ENCODE measurements at regions not wholly inside any gene's neighbourhood (a gene's known extent, or its start where the extent isn't known, plus 50 kb on each side); places are given as distances from the start of the nearest gene placed in this dataset.

DNA sequence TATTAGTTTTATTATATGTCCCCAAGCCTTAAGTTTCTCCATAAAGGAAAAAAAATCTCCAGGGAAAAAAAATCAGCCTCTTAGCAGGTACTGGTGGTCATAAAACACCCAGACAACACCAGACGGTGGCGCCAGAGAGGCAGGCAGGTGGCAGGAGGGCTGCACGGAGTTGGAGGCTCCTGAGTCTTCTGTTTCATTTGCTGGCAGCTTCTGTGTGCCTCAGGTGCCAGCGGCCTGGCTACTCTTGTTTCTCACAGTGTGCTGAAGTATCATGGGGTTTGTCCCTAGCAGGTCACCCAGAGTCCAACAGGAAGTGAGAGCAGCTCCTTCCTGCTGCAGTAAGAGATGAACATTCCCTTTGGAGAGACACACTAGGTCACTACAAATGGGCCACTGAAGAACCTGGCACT, 123.3 kb upstream of the GADD45A start:
- H3K4me2 ChIP-seq (ENCODE audit: control insufficient read depth, extremely low read depth, insufficient read depth, low read depth, low read length), result peak overlapping the region; percentile 61
- H3K9ac ChIP-seq (ENCODE audit: control insufficient read depth, extremely low read depth, insufficient read depth, low read length), result peak overlapping the region; percentile 29
- no peaks in the 10 kb centered on the region for H3K9me3 ChIP-seq (ENCODE audit: control insufficient read depth, low read depth, low read length)
- no peaks in the 10 kb centered on the region for H3K79me2 ChIP-seq (ENCODE audit: control insufficient read depth, insufficient read depth, low read length)
- H2AFZ ChIP-seq (ENCODE audit: control insufficient read depth, low read length), result peak overlapping the region; percentile 51
- H4K20me1 ChIP-seq (ENCODE audit: control insufficient read depth, extremely low read depth, insufficient read depth, low read length), result no peaks in the 10 kb centered on the region
- H3K27ac ChIP-seq (ENCODE audit: control insufficient read depth, insufficient read depth, low read length), result peak overlapping the region; percentile 39
- no peak overlapping the region for H3K4me3 ChIP-seq (ENCODE audit: control insufficient read depth in 2 of 3, extremely low read depth in 1 of 3, insufficient read depth in 2 of 3, low read depth in 1 of 3, low read length in 3 of 3)
- H3K36me3 ChIP-seq (ENCODE audit: control insufficient read depth in 2 of 2, extremely low read depth in 1 of 2, insufficient read depth in 2 of 2, low read length in 2 of 2), result no peaks in the 10 kb centered on the region
- dilution Hi-C loops (cut with MboI; ENCODE audit: extremely low pct_ligation_motif_present, low sequenced_read_pairs), result no loop called here
- FAIRE-seq (peak; percentile 84), DNase-seq (ENCODE audit: low read depth, low spot score) (peak; percentile 74)
- H3K27me3 ChIP-seq (ENCODE audit: control insufficient read depth, extremely low read depth, insufficient read depth, low read length), result no peaks in the 10 kb centered on the region
- H3K9me1 ChIP-seq (ENCODE audit: control insufficient read depth, extremely low read depth, insufficient read depth, low read length), result no peaks in the 10 kb centered on the region
- H3K4me1 ChIP-seq (ENCODE audit: control insufficient read depth, extremely low read depth, insufficient read depth, low read length), result peaks cover 28% of the 10 kb centered on the region
- TF ChIP-seq EZH2 (IDR thresholded peaks at IDR 0.05; ENCODE audit: low read length), result no peak
- TF ChIP-seq, protein P1, sequence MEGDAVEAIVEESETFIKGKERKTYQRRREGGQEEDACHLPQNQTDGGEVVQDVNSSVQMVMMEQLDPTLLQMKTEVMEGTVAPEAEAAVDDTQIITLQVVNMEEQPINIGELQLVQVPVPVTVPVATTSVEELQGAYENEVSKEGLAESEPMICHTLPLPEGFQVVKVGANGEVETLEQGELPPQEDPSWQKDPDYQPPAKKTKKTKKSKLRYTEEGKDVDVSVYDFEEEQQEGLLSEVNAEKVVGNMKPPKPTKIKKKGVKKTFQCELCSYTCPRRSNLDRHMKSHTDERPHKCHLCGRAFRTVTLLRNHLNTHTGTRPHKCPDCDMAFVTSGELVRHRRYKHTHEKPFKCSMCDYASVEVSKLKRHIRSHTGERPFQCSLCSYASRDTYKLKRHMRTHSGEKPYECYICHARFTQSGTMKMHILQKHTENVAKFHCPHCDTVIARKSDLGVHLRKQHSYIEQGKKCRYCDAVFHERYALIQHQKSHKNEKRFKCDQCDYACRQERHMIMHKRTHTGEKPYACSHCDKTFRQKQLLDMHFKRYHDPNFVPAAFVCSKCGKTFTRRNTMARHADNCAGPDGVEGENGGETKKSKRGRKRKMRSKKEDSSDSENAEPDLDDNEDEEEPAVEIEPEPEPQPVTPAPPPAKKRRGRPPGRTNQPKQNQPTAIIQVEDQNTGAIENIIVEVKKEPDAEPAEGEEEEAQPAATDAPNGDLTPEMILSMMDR (optimal IDR thresholded peaks at IDR 0.05 in 1 of 3, IDR thresholded peaks at IDR 0.05 in 1 of 3, conservative IDR thresholded peaks at IDR 0.05 in 1 of 3; ENCODE audit: extremely low read depth in 1 of 3, insufficient read depth in 2 of 3, low read length in 3 of 3), result peak; percentile 89 to 92 (median 91)

DNA sequence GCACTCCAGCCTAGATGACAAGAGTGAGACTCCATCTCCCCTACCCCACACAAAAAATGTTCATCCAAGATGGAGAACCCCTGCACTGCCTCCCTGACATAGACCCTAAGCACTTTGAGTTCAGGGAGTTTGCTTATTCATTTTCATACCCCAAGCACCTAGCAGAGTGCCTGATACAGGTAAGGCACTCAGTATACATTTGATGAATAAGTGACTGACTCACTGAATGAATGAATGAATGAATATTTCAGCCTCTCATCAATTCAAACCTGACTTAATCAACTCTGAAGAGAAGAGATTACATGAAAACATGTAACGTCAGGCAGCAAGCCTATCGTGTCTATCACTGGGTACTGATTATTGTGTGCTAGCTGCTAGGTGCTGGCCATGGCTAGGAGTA, 121.3 kb upstream of the GADD45A start:
- DNase-seq (ENCODE audit: low read depth, low spot score), result no peak
- Histone ChIP-seq H3K27me3 (ENCODE audit: control insufficient read depth, extremely low read depth, insufficient read depth, low read length) (no peaks in the 10 kb centered on the region), H2AFZ (ENCODE audit: control insufficient read depth, low read length) (peak overlapping the region; percentile 86), H4K20me1 (ENCODE audit: control insufficient read depth, extremely low read depth, insufficient read depth, low read length) (no peaks in the 10 kb centered on the region), H3K9ac (ENCODE audit: control insufficient read depth, extremely low read depth, insufficient read depth, low read length) (peak overlapping the region; percentile 52), H3K4me2 (ENCODE audit: control insufficient read depth, extremely low read depth, insufficient read depth, low read depth, low read length) (peak overlapping the region; percentile 45), H3K36me3 (ENCODE audit: control insufficient read depth in 2 of 2, extremely low read depth in 1 of 2, insufficient read depth in 2 of 2, low read length in 2 of 2) (no peaks in the 10 kb centered on the region), H3K9me1 (ENCODE audit: control insufficient read depth, extremely low read depth, insufficient read depth, low read length) (no peaks in the 10 kb centered on the region), H3K4me3 (ENCODE audit: control insufficient read depth in 2 of 3, extremely low read depth in 1 of 3, insufficient read depth in 2 of 3, low read depth in 1 of 3, low read length in 3 of 3) (no peak overlapping the region), H3K4me1 (ENCODE audit: control insufficient read depth, extremely low read depth, insufficient read depth, low read length) (peaks cover 28% of the 10 kb centered on the region), H3K9me3 (ENCODE audit: control insufficient read depth, low read depth, low read length) (no peaks in the 10 kb centered on the region), H3K79me2 (ENCODE audit: control insufficient read depth, insufficient read depth, low read length) (no peaks in the 10 kb centered on the region), H3K27ac (ENCODE audit: control insufficient read depth, insufficient read depth, low read length) (peak overlapping the region; percentile 64)
- no peak for TF ChIP-seq EZH2 (IDR thresholded peaks at IDR 0.05; ENCODE audit: low read length)
- TF ChIP-seq, protein P1 (optimal IDR thresholded peaks at IDR 0.05 in 1 of 3, IDR thresholded peaks at IDR 0.05 in 1 of 3, conservative IDR thresholded peaks at IDR 0.05 in 1 of 3; ENCODE audit: extremely low read depth in 1 of 3, insufficient read depth in 2 of 3, low read length in 3 of 3), result no peak
- dilution Hi-C loops (cut with MboI; ENCODE audit: extremely low pct_ligation_motif_present, low sequenced_read_pairs), result no loop called here
- FAIRE-seq, result no peak

Data from keratinocyte (primary cell).